K562 (cell line): ENCODE measurements at regions not wholly inside any gene's neighbourhood (a gene's known extent, or its start where the extent isn't known, plus 50 kb on each side); places are given as distances from the start of the nearest gene placed in this dataset.

Experiments used
- BRD4 ChIP-seq: fragments of 200-600 bp; sonication (generic); IDR thresholded peaks from 2 replicates; pipeline ENCODE4 v1.6.1; 2017; ENCODE audit warnings: inconsistent platforms
- DIDO1 ChIP-seq: fragments of 450-650 bp; IDR thresholded peaks from 2 replicates; pipeline ENCODE4 v1.6.1; 2016; ENCODE audit warnings: low read depth, missing biosample characterization, missing genetic modification characterization
- FOXK1 ChIP-seq: sonication (generic); formaldehyde crosslinking; IDR thresholded peaks from 2 replicates; pipeline ENCODE4 v1.8.0; 2022; ENCODE audit warnings: missing genetic modification reagents, mild to moderate bottlenecking, borderline replicate concordance
- RFX1 ChIP-seq: fragments of 450-650 bp; IDR thresholded peaks from 2 replicates; pipeline ENCODE4 v1.6.1; 2016; ENCODE audit warnings: mild to moderate bottlenecking, moderate library complexity
- ZNF232 ChIP-seq: sonication (generic); formaldehyde crosslinking; IDR thresholded peaks from 2 replicates; pipeline ENCODE4 v1.8.0; 2022; ENCODE audit warnings: mild to moderate bottlenecking, missing genetic modification reagents
- ZNF24 ChIP-seq: fragments of 450-650 bp; IDR thresholded peaks from 2 replicates; pipeline ENCODE4 v1.6.1; 2016

- TF ChIP-seq FOXK1 (CRISPR knock-in tag) (no peak), BRD4 (no peak), ZNF232 (CRISPR knock-in tag) (no peak), ZNF24 (no peak), RFX1 (no peak), DIDO1 (tag) (no peak)
Measured at GRCh38 chr6:137736048-137736818, 130.8 kb upstream of the TNFAIP3 start.
